ENCODE measurements at regions not wholly inside any gene's neighbourhood (a gene's known extent, or its start where the extent isn't known, plus 50 kb on each side); places are given as distances from the start of the nearest gene placed in this dataset.

DNA sequence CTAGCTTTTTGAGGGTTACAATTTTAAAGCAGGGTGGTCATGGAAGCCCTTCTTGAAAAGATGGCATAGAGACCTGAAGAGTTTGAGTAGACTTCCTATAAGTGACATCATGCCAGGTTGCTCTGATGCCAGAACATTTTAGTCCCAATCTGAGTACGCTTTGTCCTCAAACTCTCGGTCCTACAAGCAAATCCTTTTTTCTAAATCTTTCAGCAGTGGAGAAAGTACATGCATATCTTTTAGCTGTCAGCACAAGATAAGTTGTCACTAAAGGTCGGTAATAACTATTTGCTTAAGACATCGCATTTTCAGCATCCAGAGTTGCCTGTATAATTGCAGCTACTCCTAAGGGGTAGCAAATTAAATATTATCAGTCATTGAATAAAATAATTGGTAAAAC, 140.4 kb downstream of the ATP6V1G3 start:
- TF ChIP-seq, protein P1, sequence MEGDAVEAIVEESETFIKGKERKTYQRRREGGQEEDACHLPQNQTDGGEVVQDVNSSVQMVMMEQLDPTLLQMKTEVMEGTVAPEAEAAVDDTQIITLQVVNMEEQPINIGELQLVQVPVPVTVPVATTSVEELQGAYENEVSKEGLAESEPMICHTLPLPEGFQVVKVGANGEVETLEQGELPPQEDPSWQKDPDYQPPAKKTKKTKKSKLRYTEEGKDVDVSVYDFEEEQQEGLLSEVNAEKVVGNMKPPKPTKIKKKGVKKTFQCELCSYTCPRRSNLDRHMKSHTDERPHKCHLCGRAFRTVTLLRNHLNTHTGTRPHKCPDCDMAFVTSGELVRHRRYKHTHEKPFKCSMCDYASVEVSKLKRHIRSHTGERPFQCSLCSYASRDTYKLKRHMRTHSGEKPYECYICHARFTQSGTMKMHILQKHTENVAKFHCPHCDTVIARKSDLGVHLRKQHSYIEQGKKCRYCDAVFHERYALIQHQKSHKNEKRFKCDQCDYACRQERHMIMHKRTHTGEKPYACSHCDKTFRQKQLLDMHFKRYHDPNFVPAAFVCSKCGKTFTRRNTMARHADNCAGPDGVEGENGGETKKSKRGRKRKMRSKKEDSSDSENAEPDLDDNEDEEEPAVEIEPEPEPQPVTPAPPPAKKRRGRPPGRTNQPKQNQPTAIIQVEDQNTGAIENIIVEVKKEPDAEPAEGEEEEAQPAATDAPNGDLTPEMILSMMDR (IDR thresholded peaks at IDR 0.05; ENCODE audit: low read depth, low read length), result no peak
- no peak for TF ChIP-seq EZH2phosphoT487 (IDR thresholded peaks at IDR 0.05; ENCODE audit: low read depth)

Data from OCI-LY3 (cell line).